ENCODE measurements at regions not wholly inside any gene's neighbourhood (a gene's known extent, or its start where the extent isn't known, plus 50 kb on each side); places are given as distances from the start of the nearest gene placed in this dataset.

DNA sequence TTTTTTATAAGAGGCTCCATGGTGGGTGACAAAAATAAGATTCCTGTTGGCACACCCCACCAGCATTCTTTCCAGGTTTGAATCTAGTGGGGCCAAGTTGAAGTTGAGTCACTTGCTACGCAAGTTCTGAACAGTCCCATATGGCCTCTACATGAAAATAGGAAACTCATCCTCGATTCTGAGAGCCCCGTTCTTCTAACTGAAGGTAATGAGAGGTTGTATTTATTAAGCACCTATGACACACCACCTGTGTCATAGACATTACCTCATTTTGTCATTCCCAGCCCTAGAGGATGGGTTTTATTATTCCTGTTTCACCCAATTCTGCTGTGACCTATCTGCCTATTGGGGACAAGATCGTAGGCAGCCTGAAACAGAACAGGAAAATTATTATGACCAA lies 131.7 kb downstream of the ACTL7B start:
- no peak for DNase-seq (ENCODE audit: low read depth in 2 of 3, low spot score in 1 of 3)

DNA sequence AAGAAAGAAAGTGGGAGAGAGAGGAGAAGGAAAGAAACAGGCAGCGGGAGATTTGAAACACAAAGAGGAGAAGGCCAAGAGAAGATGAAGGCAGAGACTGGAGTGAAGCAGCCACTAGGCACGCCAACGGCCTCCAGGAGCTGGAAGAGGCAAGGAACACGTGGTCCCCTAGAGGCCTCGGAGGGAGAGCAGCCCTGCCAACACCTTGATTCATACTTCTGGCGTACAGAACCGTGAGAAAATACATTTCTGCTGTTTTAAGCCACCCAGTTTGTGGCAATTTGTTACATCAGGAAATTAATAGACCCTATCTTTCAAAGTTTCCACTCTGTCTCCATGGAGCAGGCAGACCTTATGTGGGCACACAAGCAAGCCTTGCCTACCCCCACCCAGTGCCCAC lies 133.4 kb downstream of the ACTL7B start:
- DNase-seq (ENCODE audit: low read depth in 2 of 3, low spot score in 1 of 3), result no peak

DNA sequence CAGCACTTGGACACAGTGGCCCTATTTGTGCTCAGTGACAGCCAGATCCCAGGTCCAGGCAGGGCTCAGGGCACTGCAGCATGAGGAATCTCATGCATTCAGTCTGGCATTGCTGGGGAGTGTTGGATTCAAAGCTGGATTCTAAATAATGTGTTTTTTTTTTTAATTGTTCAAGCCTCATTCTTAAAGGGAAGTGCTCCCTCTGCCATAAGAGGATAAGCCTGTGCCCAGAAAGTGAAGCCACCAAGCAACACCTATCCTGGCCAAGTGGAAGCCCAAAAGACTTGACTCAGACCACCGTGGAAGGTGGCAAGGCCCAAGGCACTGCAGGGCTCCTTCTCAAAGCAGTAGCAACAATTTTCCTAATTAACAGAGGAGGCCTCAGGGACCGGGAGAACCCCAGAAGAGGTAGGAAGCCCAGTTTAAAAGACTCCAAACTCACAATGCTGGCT lies 135.6 kb downstream of the ACTL7B start:
- no peak for DNase-seq (ENCODE audit: low read depth in 2 of 3, low spot score in 1 of 3)

DNA sequence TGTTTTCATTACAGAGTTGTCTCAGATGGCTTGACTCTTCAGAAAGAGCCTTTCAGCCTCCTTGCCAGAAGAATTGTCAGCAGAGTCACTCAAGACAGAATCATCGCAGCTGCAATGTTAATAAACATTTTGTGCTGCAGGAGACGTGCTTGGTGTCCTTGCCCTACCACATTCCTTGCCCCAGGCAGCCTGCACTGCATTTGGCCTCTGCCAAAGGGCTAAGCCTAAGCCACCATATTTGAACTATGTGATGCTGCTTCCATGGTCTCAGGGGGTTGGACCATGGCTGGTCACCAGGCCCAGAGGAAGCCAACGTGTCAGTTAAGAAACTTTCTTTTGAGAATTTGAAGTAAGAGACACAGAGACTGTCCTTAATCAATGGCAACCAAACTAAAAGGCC lies 145.4 kb downstream of the ACTL7B start:
- DNase-seq (ENCODE audit: low read depth in 2 of 3, low spot score in 1 of 3), result no peak

GRCh38 chr9:108709997-108710396 lies 145.8 kb downstream of the ACTL7B start:
- no peak for DNase-seq (ENCODE audit: low read depth in 2 of 3, low spot score in 1 of 3)

- DNase-seq (ENCODE audit: low read depth in 2 of 3, low spot score in 1 of 3), result no peak
These were observed 146.7 kb downstream of the ACTL7B start for GRCh38 chr9:108709126-108709525.

DNA sequence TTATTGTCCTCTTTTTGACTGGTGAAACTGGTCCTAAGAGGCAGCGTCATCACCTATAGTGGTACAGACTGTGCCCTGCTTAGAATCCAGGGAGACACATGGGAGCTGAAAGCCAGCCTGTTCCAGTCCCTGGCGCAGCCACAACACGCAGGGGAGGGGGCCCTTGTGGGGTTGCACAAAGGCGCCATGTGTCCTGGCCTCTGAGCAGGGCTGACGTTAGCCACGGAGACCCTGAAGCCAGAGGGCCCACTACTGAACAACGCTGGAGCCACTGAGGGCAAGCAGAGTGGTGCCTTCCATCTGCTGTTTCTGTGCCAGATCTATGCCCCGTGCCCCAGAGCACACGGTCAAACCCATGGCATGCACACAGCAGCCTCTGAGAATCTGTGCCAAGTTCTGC lies 147.3 kb downstream of the ACTL7B start:
- no peak for DNase-seq (ENCODE audit: low read depth in 2 of 3, low spot score in 1 of 3)

DNA sequence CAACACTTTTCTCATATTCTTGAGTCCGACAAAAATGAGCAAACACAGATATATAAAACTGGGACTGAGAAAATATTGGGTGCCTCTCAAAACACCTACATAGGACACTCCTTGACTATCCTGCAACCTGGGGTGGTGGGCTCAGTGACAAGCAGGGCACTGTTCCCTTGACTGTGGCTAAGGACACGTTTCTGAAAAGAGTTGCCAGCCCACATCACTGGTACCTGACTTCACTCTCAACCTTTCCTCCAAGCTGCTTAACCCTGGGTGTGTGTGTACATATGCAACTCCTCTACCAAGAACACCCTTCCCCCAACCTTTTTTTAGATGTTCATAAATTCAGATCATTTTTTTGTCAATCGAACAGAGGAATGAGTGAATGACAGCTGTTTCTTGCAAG lies 148.7 kb downstream of the ACTL7B start:
- no peak for DNase-seq (ENCODE audit: low read depth in 2 of 3, low spot score in 1 of 3)

DNA sequence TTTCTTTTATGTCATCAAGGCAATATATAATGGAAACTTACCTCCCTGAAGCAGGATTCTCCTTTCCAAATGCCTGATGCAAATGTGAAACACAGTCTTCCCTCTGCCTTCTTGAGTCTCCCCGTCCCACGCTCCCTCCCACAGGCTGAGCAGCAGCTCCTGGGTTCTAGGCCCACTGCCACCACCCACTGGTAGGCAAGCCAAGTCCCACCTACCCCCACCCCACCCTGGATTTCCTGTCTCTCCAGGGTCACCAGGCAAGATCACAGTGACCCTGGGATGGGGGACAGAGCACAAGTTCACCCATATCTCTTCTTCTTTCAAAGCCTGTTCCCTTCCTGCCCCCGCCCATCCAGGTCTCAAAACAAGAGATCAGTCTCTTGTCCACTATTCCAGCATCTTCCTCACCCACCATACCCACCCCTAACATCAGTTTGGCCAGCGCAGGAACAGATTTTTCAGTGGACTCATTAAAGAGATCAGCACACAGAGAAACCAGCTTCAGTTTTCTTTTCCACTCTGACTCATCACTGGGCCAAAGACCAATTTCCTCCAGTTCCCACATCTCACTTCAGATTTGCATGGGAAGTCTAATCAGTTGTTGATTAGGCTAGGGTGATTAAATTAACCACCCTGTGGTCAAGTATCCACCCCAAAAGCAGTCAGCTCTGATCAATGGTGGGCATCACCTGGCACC lies 151.5 kb downstream of the ACTL7B start:
- DNase-seq (ENCODE audit: low read depth in 2 of 3, low spot score in 1 of 3), result no peak

- DNase-seq (ENCODE audit: low read depth in 2 of 3, low spot score in 1 of 3), result no peak
These were observed 152.4 kb downstream of the ACTL7B start for GRCh38 chr9:108703429-108703828.

DNA sequence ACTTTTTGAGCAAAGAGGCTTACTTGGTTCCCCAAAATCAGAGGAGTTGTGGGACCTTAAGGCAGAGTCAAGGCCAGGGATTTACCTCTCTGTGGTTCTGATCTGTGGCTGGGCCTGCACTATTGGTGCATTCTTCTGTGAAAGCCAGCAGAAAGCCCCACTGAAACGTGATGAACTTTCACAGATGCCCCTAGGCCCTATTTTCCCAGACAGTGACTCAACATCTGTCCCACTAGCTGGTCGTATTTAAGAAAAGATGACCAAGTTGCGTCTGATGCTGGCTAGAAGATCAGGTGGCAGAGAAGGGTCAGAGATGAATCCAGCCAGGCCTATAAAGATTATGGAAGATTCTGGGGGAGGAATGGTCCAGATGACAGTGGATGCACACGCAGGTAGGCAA lies 153.1 kb downstream of the ACTL7B start:
- no peak for DNase-seq (ENCODE audit: low read depth in 2 of 3, low spot score in 1 of 3)

GRCh38 chr9:108698801-108699200 lies 157.0 kb downstream of the ACTL7B start:
- no peak for DNase-seq (ENCODE audit: low read depth in 2 of 3, low spot score in 1 of 3)

DNA sequence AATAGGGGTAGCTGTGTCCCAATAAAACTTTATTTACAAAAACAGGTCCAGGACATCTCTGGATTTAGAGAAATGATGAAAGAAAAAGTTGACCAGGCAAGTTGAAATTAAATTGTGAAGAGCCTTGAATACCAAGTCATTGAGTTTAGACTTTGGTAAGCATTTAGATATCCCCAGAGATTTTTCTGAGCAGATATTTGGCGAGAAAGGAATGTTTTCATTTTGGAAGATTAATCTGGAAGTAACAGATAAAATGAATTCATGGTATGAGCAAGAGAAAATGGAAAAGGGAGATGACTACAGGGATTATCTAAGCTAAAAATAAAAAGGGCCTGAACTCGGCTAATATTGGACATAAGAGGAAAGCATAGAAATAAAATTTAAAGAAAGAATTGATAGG lies 157.6 kb downstream of the ACTL7B start:
- DNase-seq (ENCODE audit: low read depth in 2 of 3, low spot score in 1 of 3), result no peak

DNA sequence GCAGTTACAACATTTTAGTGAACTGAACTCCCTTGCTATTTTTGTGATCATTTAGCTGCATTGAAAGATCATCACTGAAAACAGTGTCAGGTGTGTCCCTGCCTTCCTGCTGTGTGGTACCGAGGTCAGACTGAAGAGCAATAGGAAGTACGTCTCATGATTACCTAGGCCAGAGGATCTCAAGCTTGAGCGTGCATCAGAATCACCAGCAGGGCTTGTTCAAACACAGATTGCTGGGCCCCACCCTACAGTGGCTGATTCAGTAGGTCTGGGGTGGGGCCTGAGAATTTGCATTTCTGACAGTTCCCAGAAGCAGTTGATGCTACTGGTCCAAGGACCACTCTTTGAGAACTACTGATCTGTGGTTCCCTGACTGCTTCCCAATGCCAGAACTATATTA lies 159.6 kb downstream of the ACTL7B start:
- no peak for DNase-seq (ENCODE audit: low read depth in 2 of 3, low spot score in 1 of 3)

GRCh38 chr9:108694170-108694569 lies 161.6 kb downstream of the ACTL7B start:
- no peak for DNase-seq (ENCODE audit: low read depth in 2 of 3, low spot score in 1 of 3)

DNA sequence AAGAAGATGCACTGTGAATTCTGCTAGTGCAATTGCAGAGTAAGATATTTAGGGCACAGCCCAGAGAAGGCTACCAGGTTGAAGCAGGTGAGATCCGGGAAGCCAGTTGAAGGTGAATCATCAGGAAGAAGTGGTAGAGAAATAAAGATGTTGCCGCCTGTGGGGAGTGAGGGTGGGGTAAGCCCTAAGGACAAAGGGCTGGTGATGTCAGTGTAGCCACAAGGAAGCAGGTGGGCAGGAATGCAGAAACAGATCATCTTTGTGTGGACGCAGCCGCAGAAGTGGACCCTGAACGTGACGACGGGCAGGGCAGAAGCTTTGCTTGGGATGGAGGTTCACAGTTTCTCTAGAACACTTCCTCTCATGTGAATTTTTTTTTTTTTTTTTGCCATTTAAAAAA lies 164.2 kb downstream of the ACTL7B start:
- DNase-seq (ENCODE audit: low read depth in 2 of 3, low spot score in 1 of 3), result no peak

DNA sequence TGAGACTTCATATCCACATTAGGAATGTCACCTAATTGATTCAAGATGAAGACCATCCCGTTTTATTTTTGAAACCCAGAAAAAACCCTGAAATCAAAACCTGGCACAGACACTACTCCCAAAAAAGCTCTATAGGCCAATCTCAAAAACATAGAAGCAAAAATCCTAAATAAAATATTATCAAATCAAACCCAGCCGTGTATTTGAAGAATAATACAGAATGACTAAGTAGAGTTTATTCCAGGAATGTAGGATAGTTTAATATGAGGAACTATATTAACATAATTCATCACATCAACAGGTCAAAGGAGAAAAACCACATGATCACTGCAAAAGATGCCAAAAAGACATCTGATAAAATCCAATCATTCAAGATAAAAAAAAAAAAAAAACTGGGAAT lies 167.1 kb downstream of the ACTL7B start:
- DNase-seq (ENCODE audit: low read depth in 2 of 3, low spot score in 1 of 3), result no peak

DNA sequence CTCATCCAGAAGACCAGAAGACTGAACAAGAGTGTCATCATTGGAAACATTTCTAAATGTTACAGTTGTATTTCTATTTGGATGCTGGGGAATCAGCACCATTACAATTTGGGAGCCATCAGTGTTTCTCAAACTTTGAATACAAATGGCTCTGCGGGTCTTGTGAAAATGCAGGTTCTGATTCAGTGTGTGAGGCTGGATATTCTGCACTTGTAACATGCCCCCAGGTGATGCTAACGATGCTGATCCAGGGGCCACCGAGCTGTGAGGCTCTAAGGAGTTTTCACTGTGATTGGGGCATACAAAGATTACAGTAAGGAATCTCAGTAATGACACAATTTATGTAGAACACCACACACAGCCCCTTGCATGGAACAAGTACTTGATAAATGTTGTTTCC lies 167.7 kb downstream of the ACTL7B start:
- no peak for DNase-seq (ENCODE audit: low read depth in 2 of 3, low spot score in 1 of 3)

DNA sequence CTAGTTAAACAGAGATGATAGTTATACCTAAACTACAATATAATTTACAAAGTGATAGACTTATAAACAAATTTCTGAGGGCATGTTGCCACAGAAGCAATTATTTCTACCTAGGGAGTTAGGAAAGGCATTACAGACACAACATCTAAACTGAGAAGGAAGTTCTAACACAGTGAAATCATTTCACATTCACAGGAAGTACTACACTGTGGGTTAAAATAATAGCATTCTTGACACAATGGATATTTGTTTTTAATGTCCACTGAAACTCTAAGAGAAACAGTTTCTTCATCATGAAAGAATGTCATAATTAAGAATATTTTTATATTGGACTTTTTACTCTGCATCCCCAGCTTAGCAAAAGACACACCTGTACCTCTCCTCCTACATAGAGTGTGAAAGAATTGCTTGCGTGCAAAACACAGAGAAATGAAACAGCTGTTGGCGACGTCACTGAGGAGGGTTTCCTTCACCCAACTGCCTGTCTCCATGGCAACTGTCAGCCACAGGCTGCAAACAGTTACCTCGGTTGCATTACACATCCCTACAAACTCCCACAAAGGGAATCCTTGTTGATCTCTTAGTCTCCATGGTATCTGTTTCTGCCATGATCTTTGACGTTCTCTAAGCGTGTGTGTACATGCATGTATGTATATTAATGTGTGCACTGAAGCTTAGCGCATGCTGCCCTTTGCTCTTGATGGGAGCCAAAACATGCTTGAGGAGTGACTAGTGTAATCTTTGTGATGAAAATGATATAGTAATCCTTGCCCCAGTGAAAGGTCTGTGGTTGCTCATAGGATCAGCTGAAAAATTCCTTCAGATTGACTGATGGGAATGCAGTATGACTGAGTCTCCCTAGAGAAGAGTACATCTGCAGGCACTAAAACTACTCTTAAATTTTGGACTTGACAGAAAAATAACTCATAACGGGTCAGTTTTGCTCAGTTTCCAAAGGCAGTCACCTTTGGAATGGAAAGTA lies 168.5 kb downstream of the ACTL7B start:
- DNase-seq (ENCODE audit: low read depth in 2 of 3, low spot score in 1 of 3), result no peak

DNA sequence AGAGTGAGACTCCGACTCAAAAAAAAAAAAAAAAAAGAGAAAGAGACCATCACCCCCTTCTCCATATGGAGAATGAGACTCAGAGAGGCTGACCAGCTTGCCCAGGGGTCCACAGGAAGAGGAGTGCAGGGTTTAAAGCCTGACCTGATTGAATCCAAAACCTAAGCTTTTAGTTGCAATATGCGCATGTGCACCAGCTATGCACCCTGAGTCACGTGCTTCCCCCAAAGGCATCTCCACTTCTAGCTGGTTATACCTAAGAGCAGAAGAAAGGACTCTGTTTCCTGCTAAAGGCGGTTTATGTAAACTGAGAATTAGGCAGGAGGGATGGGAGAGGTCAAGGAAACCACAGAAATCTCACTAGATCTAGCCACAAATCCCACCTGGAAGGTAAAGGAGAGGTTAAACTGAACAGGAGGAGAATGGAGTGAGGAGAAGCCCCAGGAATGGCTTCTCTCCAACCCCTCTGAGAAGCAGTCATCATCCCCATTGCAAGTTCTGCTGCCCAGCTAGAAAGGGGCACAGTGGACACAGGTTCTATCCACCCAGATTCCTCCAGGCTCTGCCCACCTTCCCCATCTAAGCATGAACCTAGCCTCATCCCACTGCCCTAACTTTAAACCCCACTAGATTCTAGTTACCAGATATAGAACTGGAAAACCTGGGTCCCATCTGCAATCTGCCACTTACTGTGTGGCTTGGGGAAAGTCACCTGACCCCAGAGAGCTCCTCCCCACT lies 171.3 kb downstream of the ACTL7B start:
- DNase-seq (ENCODE audit: low read depth in 2 of 3, low spot score in 1 of 3), result no peak

DNA sequence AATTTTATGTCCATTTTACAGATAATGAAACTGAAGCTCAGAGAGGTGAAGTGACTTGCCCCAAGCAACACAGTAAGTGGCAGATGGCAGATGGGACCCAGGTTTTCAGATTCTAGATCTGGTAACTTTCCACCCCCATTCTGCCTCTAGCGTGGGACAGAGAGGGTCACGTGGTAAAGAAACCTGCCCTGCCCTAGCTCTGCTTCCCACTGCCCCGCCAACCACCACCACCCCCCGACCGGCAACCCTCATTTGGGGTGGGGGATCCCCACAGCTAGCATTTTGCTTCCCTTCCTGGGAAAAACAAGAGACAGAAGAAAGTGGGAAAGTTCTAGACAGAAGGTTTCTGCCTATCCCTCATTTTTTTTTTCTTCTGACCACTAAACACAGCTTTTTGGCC lies 172.5 kb downstream of the ACTL7B start:
- DNase-seq (ENCODE audit: low read depth in 2 of 3, low spot score in 1 of 3), result no peak

Measured in stimulated activated CD4-positive, alpha-beta T cell treated with anti-CD3 and anti-CD28 coated beads, Interleukin-12 subunit alpha, Interleukin-12 subunit beta, amount 100 ng/mL, for 48 hours (primary cell).